AG04449 (cell line): ENCODE measurements at regions not wholly inside any gene's neighbourhood (a gene's known extent, or its start where the extent isn't known, plus 50 kb on each side); places are given as distances from the start of the nearest gene placed in this dataset.

Experiments
- CTCF ChIA-PET: fragments of 350-600 bp; formaldehyde crosslinking; extraction: SDS; loops from one replicate; lab custom pipeline; 2021; ENCODE audit warnings: antibody characterized with exemption; lab: Yijun Ruan, JAX
- POLR2A ChIA-PET: fragments of 400-600, 350-600 bp; formaldehyde crosslinking; extraction: SDS; loops from one replicate; lab custom pipeline; 2020; ENCODE audit warnings: antibody characterized with exemption, inconsistent platforms; lab: Yijun Ruan, JAX
- DNase-seq: peaks from one replicate; pipeline ENCODE4 v3.0.0-alpha.2; 2010; ENCODE audit warnings: low read depth, low spot score
- H3K4me3 ChIP-seq: 2 replicates; pipeline ENCODE4 v1.5.1; 2011; ENCODE audit warnings: low read depth, mild to moderate bottlenecking, control low read depth, low read length
- TF ChIP-seq, protein P1 (sequence below): IDR thresholded peaks from one replicate; pipeline ENCODE4 v1.5.1; 2011; ENCODE audit warnings: mild to moderate bottlenecking, moderate library complexity, low read length, control low read depth, inconsistent platforms; ENCODE audit not compliant: insufficient read depth; ENCODE audit errors: missing control alignments

DNA sequence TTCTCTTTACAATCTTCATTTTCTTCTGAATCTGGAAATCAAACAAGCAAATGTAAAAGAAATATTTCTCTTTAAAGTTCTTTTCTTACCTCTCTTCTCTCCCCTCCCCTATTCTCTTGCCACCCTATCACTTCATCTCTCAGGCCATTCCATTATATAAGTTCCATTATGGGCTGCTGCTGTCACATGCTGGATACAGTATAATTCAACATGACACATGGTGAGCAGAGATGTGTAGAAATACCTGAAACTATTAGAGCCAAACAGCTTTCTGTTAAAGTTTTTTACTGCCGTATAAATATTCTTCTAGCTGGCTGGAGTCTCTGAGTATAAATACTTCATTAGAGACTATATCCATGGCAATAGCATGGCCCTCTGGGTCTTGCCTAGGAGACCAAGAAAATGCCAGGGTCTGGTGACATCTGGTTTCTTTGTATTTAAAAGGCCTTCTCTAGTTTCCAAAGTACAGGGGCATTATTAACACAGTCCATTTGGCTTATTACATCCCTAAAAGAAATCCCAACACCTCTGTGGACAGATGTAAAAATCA is 139.6 kb downstream of the TFAP2B start:
- ChIA-PET CTCF (no interaction called here), POLR2A (no interaction called here)

DNA sequence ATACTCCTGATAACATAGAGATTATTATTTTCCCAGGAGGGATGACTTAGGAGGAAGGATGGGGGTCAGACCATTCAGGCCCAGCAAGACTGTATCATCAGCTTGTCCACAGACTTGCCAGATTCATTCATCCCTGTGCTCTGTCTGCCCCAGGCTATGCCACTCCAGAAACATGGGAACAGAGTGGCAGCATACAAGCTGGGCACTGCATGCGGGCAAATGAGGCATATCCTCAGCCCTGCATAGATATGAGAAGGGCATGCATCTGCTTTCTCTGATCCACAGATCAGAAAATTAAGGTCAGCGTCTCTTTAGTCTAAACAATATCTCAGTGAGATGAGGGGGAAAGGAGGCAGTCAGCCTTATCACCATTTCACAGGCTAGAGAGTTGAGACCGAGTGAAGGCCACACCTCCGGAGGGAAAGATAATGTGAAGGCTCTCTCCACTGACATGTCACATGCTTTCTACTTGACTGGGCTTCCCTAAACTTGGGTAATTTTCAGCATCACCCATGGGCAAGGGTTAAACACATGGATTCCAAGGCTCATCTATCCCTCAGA is 140.5 kb downstream of the TFAP2B start:
- ChIA-PET CTCF (no interaction called here), POLR2A (no interaction called here)
- no peak overlapping the region for H3K4me3 ChIP-seq
- TF ChIP-seq, protein P1, sequence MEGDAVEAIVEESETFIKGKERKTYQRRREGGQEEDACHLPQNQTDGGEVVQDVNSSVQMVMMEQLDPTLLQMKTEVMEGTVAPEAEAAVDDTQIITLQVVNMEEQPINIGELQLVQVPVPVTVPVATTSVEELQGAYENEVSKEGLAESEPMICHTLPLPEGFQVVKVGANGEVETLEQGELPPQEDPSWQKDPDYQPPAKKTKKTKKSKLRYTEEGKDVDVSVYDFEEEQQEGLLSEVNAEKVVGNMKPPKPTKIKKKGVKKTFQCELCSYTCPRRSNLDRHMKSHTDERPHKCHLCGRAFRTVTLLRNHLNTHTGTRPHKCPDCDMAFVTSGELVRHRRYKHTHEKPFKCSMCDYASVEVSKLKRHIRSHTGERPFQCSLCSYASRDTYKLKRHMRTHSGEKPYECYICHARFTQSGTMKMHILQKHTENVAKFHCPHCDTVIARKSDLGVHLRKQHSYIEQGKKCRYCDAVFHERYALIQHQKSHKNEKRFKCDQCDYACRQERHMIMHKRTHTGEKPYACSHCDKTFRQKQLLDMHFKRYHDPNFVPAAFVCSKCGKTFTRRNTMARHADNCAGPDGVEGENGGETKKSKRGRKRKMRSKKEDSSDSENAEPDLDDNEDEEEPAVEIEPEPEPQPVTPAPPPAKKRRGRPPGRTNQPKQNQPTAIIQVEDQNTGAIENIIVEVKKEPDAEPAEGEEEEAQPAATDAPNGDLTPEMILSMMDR, result no peak
- no peak for DNase-seq

More for the DNA sequence above, 139.6 kb downstream of the TFAP2B start:
- DNase-seq, result no peak
- TF ChIP-seq, protein P1, result no peak
- H3K4me3 ChIP-seq, result no peak overlapping the region

DNA sequence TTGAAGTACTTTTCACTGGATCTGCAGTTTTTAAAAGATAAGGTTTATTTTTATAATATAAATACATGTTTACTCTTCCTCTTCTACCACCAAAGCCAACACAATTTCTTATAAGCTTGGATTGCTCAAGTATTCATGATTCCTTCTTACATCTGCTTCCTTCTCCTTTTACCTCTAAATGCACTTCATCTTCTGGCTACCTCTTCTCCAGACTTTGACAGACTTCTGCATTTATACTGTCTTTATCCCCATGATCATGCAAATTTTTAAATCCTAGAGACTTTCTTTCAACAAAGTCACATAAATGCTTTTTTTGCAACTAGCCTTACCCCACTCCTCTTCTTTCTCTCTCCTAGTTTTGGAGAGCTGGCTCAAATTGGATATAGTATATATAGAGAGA is 142.9 kb downstream of the TFAP2B start:
- no peak overlapping the region for H3K4me3 ChIP-seq
- DNase-seq, result no peak
- TF ChIP-seq, protein P1, result no peak
- CTCF ChIA-PET, result no interaction called here
- POLR2A ChIA-PET, result no interaction called here

DNA sequence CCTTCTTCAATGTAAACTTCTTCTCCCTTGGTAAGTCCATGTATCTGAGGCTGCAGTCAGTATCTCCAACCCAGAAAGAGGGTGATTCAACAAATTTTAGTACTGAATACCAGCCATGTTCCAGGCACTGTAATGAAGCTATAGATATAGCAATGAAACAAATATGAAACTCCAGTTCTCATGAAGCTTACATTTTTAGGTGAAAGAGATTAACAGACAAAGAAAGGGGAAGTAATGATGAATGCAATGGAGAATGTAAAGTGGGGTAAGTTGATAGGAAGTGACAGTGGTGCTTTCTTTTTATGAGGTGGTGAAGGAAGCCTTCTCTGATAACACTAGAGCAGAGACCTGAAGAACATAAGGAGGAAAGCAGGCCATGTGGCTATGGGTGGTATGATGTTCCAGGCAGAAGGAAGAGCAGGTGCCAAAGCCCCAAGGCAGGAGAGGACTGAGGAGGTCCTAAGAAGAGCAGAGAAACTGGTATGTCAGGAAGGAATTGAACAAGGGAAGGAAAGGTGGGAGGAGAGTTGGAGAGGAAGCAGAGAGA is 143.6 kb downstream of the TFAP2B start:
- TF ChIP-seq, protein P1, result no peak
- POLR2A ChIA-PET, result no interaction called here
- H3K4me3 ChIP-seq, result no peak overlapping the region
- CTCF ChIA-PET, result no interaction called here
- no peak for DNase-seq

DNA sequence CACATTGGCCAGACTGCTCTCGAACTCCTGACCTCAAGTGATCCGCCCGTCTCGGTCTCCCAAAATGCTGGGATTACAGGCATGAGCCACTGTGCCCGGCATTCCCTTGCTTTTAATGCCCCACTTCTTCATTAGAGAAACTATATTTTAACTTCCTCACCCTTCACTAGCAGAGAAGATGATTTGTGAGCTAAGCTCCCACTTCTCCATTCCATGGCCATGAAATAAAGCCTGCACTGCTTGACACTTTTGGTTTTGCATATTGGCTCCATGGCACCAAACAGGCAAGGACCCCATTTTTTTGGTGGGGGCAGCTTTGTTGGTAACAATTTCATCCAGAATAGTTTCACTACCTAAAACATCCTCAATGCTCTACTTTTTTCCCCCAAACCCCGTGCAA is 145.3 kb downstream of the TFAP2B start:
- ChIA-PET POLR2A (no interaction called here), CTCF (no interaction called here)
- no peak for DNase-seq
- no peak overlapping the region for H3K4me3 ChIP-seq
- TF ChIP-seq, protein P1, result no peak

DNA sequence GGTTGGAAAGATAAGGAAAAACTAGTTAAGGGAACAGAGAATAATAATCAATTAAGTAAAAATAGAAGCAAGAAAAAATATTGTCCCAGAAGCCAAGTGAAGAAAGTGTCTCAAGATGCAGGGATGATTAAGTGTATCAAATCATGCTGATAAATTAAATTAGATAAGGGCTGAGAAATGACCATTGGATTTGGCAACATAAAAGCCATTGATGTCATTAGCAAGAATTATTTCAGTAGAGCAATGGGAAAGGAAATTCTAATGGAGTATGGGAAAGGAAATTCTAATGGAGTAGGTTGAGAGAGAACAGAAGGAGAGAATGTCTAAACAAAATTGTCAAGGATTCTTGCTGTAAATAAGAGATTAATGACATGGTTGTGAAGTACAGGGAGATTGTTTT is 146.8 kb downstream of the TFAP2B start:
- DNase-seq, result no peak
- TF ChIP-seq, protein P1, result no peak
- ChIA-PET CTCF (no interaction called here), POLR2A (no interaction called here)
- H3K4me3 ChIP-seq, result no peak overlapping the region
